Fibroblast of lung (primary cell): ENCODE measurements at regions not wholly inside any gene's neighbourhood (a gene's known extent, or its start where the extent isn't known, plus 50 kb on each side); places are given as distances from the start of the nearest gene placed in this dataset.

Experiments used
- EZH2 ChIP-seq: IDR thresholded peaks from 2 replicates; pipeline ENCODE4 v1.5.1; 2012; ENCODE audit warnings: low read length, control low read depth, mild to moderate bottlenecking; ENCODE audit errors: missing control alignments
- TF ChIP-seq, protein P1 (sequence below), 2 donors: IDR thresholded peaks in 1 of 2; conservative IDR thresholded peaks in 1 of 2; 1 replicate in 1 of 2; 2 replicates in 1 of 2; pipeline ENCODE4 v1.5.1; 2011 to 2012; ENCODE audit warnings: low read length in 2 of 2, control low read depth in 1 of 2, inconsistent platforms in 1 of 2, low read depth in 1 of 2, mild to moderate bottlenecking in 1 of 2

DNA sequence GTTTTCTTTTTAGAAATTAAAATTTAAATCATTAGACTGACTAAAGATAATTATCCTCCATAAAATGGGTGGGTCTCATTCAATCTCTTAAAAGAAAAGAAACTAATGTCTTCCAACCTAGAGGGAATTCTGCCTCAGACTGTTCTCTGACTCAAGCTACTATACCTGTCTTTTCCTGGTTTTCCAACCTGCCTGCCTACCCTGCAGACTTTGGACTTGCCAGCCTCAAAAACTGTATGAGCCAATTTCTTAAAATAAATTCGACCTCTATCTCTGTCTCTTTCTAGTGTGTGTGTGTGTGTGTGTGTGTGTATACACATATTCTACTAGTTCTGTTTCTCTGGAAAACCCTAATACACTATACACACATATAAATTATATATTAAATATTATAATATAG lies 847.3 kb downstream of the PCDH17 start:
- TF ChIP-seq, protein P1, sequence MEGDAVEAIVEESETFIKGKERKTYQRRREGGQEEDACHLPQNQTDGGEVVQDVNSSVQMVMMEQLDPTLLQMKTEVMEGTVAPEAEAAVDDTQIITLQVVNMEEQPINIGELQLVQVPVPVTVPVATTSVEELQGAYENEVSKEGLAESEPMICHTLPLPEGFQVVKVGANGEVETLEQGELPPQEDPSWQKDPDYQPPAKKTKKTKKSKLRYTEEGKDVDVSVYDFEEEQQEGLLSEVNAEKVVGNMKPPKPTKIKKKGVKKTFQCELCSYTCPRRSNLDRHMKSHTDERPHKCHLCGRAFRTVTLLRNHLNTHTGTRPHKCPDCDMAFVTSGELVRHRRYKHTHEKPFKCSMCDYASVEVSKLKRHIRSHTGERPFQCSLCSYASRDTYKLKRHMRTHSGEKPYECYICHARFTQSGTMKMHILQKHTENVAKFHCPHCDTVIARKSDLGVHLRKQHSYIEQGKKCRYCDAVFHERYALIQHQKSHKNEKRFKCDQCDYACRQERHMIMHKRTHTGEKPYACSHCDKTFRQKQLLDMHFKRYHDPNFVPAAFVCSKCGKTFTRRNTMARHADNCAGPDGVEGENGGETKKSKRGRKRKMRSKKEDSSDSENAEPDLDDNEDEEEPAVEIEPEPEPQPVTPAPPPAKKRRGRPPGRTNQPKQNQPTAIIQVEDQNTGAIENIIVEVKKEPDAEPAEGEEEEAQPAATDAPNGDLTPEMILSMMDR (conservative IDR thresholded peaks at IDR 0.05 in 1 of 2, IDR thresholded peaks at IDR 0.05 in 1 of 2; ENCODE audit: low read depth in 1 of 2, low read length in 2 of 2) = no peak
- TF ChIP-seq EZH2 = no peak
